HEK293 (cell line): ENCODE measurements at regions not wholly inside any gene's neighbourhood (a gene's known extent, or its start where the extent isn't known, plus 50 kb on each side); places are given as distances from the start of the nearest gene placed in this dataset.
A peak's percentile ranks its signal among the peaks of the same experiment; 100 is the strongest.
"Not testable (repeated sequence)": the region's sequence is repeated elsewhere in the genome, so short reads cannot be mapped to it uniquely, and the experiment has no call there.

Source experiments
- CTCF ChIA-PET: fragments of 350-600 bp; formaldehyde crosslinking; extraction: SDS; loops from one replicate; lab custom pipeline; 2021; ENCODE audit warnings: antibody characterized with exemption; lab: Yijun Ruan, JAX
- POLR2A ChIA-PET: fragments of 300-600 bp; formaldehyde crosslinking; extraction: SDS; loops from one replicate; lab custom pipeline; 2020; ENCODE audit warnings: antibody characterized with exemption, inconsistent platforms; lab: Yijun Ruan, JAX
- H3K27ac ChIP-seq: fragments of 200-500 bp; sonication (Bioruptor generic); 2 replicates; pipeline ENCODE4 v1.5.1; 2014; ENCODE audit warnings: low read depth, low read length, control low read depth, inconsistent platforms; ENCODE audit errors: extremely low read depth
- H3K36me3 ChIP-seq, 2 experiments: fragments of 200-500 bp in 1 of 2; sonication (Bioruptor generic) in 1 of 2; 1 replicate in 1 of 2; 2 replicates in 1 of 2; pipeline ENCODE4 v1.5.1; 2014 to 2017; ENCODE audit warnings: inconsistent platforms in 2 of 2, low read length in 2 of 2; ENCODE audit not compliant: control insufficient read depth in 2 of 2, insufficient read depth in 1 of 2
- H3K4me1 ChIP-seq: fragments of 200-500 bp; sonication (Bioruptor generic); 2 replicates; pipeline ENCODE4 v1.5.1; 2014; ENCODE audit warnings: mild to moderate bottlenecking, low read length, inconsistent platforms; ENCODE audit not compliant: control insufficient read depth, insufficient read depth
- H3K4me3 ChIP-seq: 2 replicates; pipeline ENCODE4 v1.5.1; 2011; ENCODE audit warnings: low read depth, mild to moderate bottlenecking, control low read depth, low read length, moderate library complexity
- H3K9me3 ChIP-seq: fragments of 200-500 bp; sonication (Bioruptor generic); 2 replicates; pipeline ENCODE4 v1.5.1; 2014; ENCODE audit warnings: low read depth, low read length, inconsistent platforms; ENCODE audit not compliant: control insufficient read depth, insufficient read depth
- BCL6B ChIP-seq: fragments of 450-650 bp; formaldehyde crosslinking; IDR thresholded peaks from 2 replicates; pipeline ENCODE4 v1.5.1; 2017; ENCODE audit warnings: missing biosample characterization, missing genetic modification characterization
- HOXA7 ChIP-seq: sonication (generic); formaldehyde crosslinking; IDR thresholded peaks from 2 replicates; pipeline ENCODE4 v1.8.1; 2022; ENCODE audit warnings: missing genetic modification reagents, borderline replicate concordance
- SETDB1 ChIP-seq: IDR thresholded peaks from one replicate; pipeline ENCODE4 v1.6.1; 2017; ENCODE audit warnings: mild to moderate bottlenecking, low read length, moderate library complexity, mixed read lengths; ENCODE audit not compliant: insufficient read length
- SP3 ChIP-seq: fragments of 450-650 bp; formaldehyde crosslinking; IDR thresholded peaks from 2 replicates; pipeline ENCODE4 v1.5.1; 2016; ENCODE audit warnings: missing biosample characterization, missing genetic modification characterization
- ZBTB26 ChIP-seq: fragments of 450-650 bp; formaldehyde crosslinking; optimal IDR thresholded peaks from 2 replicates; pipeline ENCODE3; 2016; ENCODE audit warnings: missing biosample characterization, mild to moderate bottlenecking, missing genetic modification characterization
- ZNF24 ChIP-seq: fragments of 450-650 bp; formaldehyde crosslinking; IDR thresholded peaks from 2 replicates; pipeline ENCODE4 v1.5.1; 2016; ENCODE audit warnings: missing biosample characterization, missing genetic modification characterization
- ZNF26 ChIP-seq: fragments of 450-650 bp; formaldehyde crosslinking; IDR thresholded peaks from 2 replicates; pipeline ENCODE4 v1.5.1; 2016; ENCODE audit warnings: missing biosample characterization, missing genetic modification characterization
- ZNF354C ChIP-seq: fragments of 450-650 bp; formaldehyde crosslinking; IDR thresholded peaks from 2 replicates; pipeline ENCODE4 v1.5.1; 2016; ENCODE audit warnings: missing biosample characterization, missing genetic modification characterization, low read depth, borderline replicate concordance
- ZNF362 ChIP-seq: fragments of 450-650 bp; formaldehyde crosslinking; IDR thresholded peaks from 2 replicates; pipeline ENCODE4 v1.5.1; 2016; ENCODE audit warnings: missing biosample characterization, missing genetic modification characterization
- ZNF585B ChIP-seq: fragments of 450-650 bp; formaldehyde crosslinking; IDR thresholded peaks from 2 replicates; pipeline ENCODE4 v1.5.1; 2016; ENCODE audit warnings: missing biosample characterization, missing genetic modification characterization
- ZSCAN30 ChIP-seq: fragments of 450-650 bp; IDR thresholded peaks from 2 replicates; pipeline ENCODE4 v1.5.1; 2018; ENCODE audit warnings: missing biosample characterization, mild to moderate bottlenecking, missing genetic modification characterization, moderate library complexity
- ZSCAN4 ChIP-seq: fragments of 450-650 bp; formaldehyde crosslinking; IDR thresholded peaks from 2 replicates; pipeline ENCODE4 v1.5.1; 2017; ENCODE audit warnings: missing biosample characterization, missing genetic modification characterization

- no peaks in the 10 kb centered on the region for H3K4me1 ChIP-seq
- no peaks in the 10 kb centered on the region for H3K36me3 ChIP-seq
- CTCF ChIA-PET, result no interaction called here
- H3K9me3 ChIP-seq, result no peaks in the 10 kb centered on the region
- POLR2A ChIA-PET, result no interaction called here
- no peak overlapping the region for H3K4me3 ChIP-seq
- no peak overlapping the region for H3K27ac ChIP-seq
- no peak for TF ChIP-seq BCL6B
- TF ChIP-seq ZBTB26 (tag by site-specific recombination), result no peak
- TF ChIP-seq ZNF585B (tag by site-specific recombination), result peak; percentile 89
- no peak for TF ChIP-seq ZNF354C (tag by site-specific recombination)
- TF ChIP-seq ZNF362, result no peak
- no peak for TF ChIP-seq ZSCAN4 (tag by site-specific recombination)
- TF ChIP-seq SP3, result no peak
- TF ChIP-seq ZNF26 (tag by site-specific recombination), result no peak
- TF ChIP-seq SETDB1, result peak; percentile 44
Observed at GRCh38 chr6:112967974-112968373, 620.8 kb downstream of the RFPL4B start.

- Histone ChIP-seq H3K4me3 (no peak overlapping the region), H3K9me3 (no peaks in the 10 kb centered on the region), H3K27ac (no peak overlapping the region), H3K4me1 (no peaks in the 10 kb centered on the region), H3K36me3 (no peaks in the 10 kb centered on the region)
- POLR2A ChIA-PET, result no interaction called here
- TF ChIP-seq ZNF24 (tag by site-specific recombination), result no peak
- no peak for TF ChIP-seq ZSCAN30 (tag by site-specific recombination)
- TF ChIP-seq HOXA7 (CRISPR knock-in tag), result no peak
- CTCF ChIA-PET, result no interaction called here
Observed at GRCh38 chr6:112971651-112972050, 624.5 kb downstream of the RFPL4B start.

GRCh38 chr6:112974931-112975330 lies 627.8 kb downstream of the RFPL4B start:
- CTCF ChIA-PET, H3K27ac ChIP-seq, H3K36me3 ChIP-seq, POLR2A ChIA-PET, H3K4me1 ChIP-seq, H3K9me3 ChIP-seq, H3K4me3 ChIP-seq: not testable (repeated sequence)

- H3K27ac ChIP-seq, H3K4me3 ChIP-seq, H3K4me1 ChIP-seq, H3K36me3 ChIP-seq, POLR2A ChIA-PET, CTCF ChIA-PET, H3K9me3 ChIP-seq: not testable (repeated sequence)
Observed at GRCh38 chr6:112976579-112976978, 629.4 kb downstream of the RFPL4B start.
